Endothelial cell of umbilical vein (primary cell): ENCODE measurements at regions not wholly inside any gene's neighbourhood (a gene's known extent, or its start where the extent isn't known, plus 50 kb on each side); places are given as distances from the start of the nearest gene placed in this dataset.

Experiments used
- BruUV-seq: library from RNA; stranded (reverse); fragments of 400-500 nt; replicated peaks from 2 replicates; lab custom pipeline; 2021; lab: Mats Ljungman, UMichigan
- CTCF ChIA-PET: fragments of 300-600, 350-600 bp; sonication (Branson Sonifier 250); formaldehyde crosslinking; loops from one replicate; lab custom pipeline; 2021; ENCODE audit warnings: antibody characterized with exemption, inconsistent platforms; lab: Charles Lee
- POLR2A ChIA-PET: fragments of 300-600, 350-600 bp; sonication (Branson Sonifier 250); formaldehyde crosslinking; loops from one replicate; lab custom pipeline; 2021; ENCODE audit warnings: antibody characterized with exemption, inconsistent platforms; lab: Charles Lee
- DNase-seq: peaks from one replicate; pipeline ENCODE4 v3.0.0-alpha.2; 2011; ENCODE audit warnings: low read depth, low spot score
- FAIRE-seq: peaks from 2 replicates; lab custom pipeline; 2011; peaks lifted over from hg19 to GRCh38; lab: Jason Lieb, UNC
- H2AFZ ChIP-seq: 2 replicates; pipeline ENCODE4 v1.6.0; 2012; ENCODE audit warnings: low read depth, low read length, control low read depth, inconsistent platforms
- H3K27ac ChIP-seq: 2 replicates; pipeline ENCODE4 v1.5.1; 2011; ENCODE audit warnings: low read depth, mild to moderate bottlenecking, control low read depth, low read length, moderate library complexity; ENCODE audit not compliant: insufficient read depth
- H3K27me3 ChIP-seq, 2 experiments: 2 replicates each; pipeline versions ENCODE4 v1.6.0 to v1.6.1; 2011; ENCODE audit warnings: low read length in 2 of 2, mixed read lengths in 1 of 2; ENCODE audit not compliant: control insufficient read depth in 2 of 2, insufficient read depth in 2 of 2
- H3K36me3 ChIP-seq, 2 experiments: 2 replicates in 1 of 2; 3 replicates in 1 of 2; pipeline ENCODE4 v1.5.1; 2011; ENCODE audit warnings: low read length in 2 of 2, mild to moderate bottlenecking in 1 of 2, moderate library complexity in 1 of 2; ENCODE audit not compliant: control insufficient read depth in 2 of 2, insufficient read depth in 2 of 2; ENCODE audit errors: extremely low read depth in 1 of 2
- H3K4me1 ChIP-seq: 3 replicates; pipeline ENCODE4 v1.5.1; 2011; ENCODE audit warnings: mild to moderate bottlenecking, low read length; ENCODE audit not compliant: control insufficient read depth, insufficient read depth; ENCODE audit errors: extremely low read depth
- H3K4me2 ChIP-seq: 2 replicates; pipeline ENCODE4 v1.6.1; 2011; ENCODE audit warnings: low read length, control low read depth, mixed read lengths; ENCODE audit not compliant: insufficient read depth
- H3K4me3 ChIP-seq, 3 experiments: fragments of 200-600 bp in 1 of 3; sonication (generic), shearing (Covaris generic) in 1 of 3; replicated peaks in 1 of 3; 2 replicates each; pipeline ENCODE4 v1.5.1; 2011 to 2016; ENCODE audit warnings: control low read depth in 3 of 3, low read length in 3 of 3, mild to moderate bottlenecking in 2 of 3, inconsistent platforms in 1 of 3, low read depth in 1 of 3, moderate library complexity in 1 of 3; ENCODE audit not compliant: insufficient read depth in 1 of 3
- H3K79me2 ChIP-seq: 2 replicates; pipeline ENCODE4 v1.6.0; 2012; ENCODE audit warnings: low read length, inconsistent platforms; ENCODE audit not compliant: control insufficient read depth, insufficient read depth
- H3K9ac ChIP-seq: replicated peaks from 2 replicates; pipeline ENCODE3; 2011; ENCODE audit warnings: low read length, control low read depth; ENCODE audit not compliant: insufficient read depth; ENCODE audit errors: extremely low read depth
- H3K9me1 ChIP-seq: replicated peaks from 3 replicates; pipeline ENCODE4 v1.6.0; 2011; ENCODE audit warnings: mild to moderate bottlenecking, low read length; ENCODE audit not compliant: control insufficient read depth, insufficient read depth; ENCODE audit errors: extremely low read depth
- H3K9me3 ChIP-seq: replicated peaks from 2 replicates; pipeline ENCODE4 v1.5.1; 2012; ENCODE audit warnings: low read length, inconsistent platforms; ENCODE audit not compliant: control insufficient read depth, insufficient read depth
- H4K20me1 ChIP-seq: replicated peaks from 2 replicates; pipeline ENCODE3; 2011; ENCODE audit warnings: mild to moderate bottlenecking, low read length; ENCODE audit not compliant: control insufficient read depth, insufficient read depth; ENCODE audit errors: extremely low read depth
- EZH2 ChIP-seq: IDR thresholded peaks from 2 replicates; pipeline ENCODE4 v1.6.1; 2012; ENCODE audit warnings: borderline replicate concordance, low read depth, mild to moderate bottlenecking, moderate library complexity, low read length, inconsistent platforms; ENCODE audit not compliant: severe bottlenecking
- FOS ChIP-seq: IDR thresholded peaks from 2 replicates; pipeline ENCODE4 v1.6.1; 2011; ENCODE audit warnings: mild to moderate bottlenecking, low read length, moderate library complexity, borderline replicate concordance; ENCODE audit not compliant: insufficient read depth
- GATA2 ChIP-seq: IDR thresholded peaks from 2 replicates; pipeline ENCODE4 v1.7.0; 2011; ENCODE audit warnings: low read depth, mild to moderate bottlenecking, moderate library complexity, mixed read lengths, low read length; ENCODE audit not compliant: insufficient read length, insufficient read depth
- JUN ChIP-seq: IDR thresholded peaks from 2 replicates; pipeline ENCODE4 v1.6.1; 2011; ENCODE audit warnings: borderline replicate concordance, low read depth; ENCODE audit not compliant: insufficient read length, insufficient read depth
- MYC ChIP-seq: IDR thresholded peaks from one replicate; pipeline ENCODE4 v1.6.1; 2011; ENCODE audit warnings: mild to moderate bottlenecking, low read depth, low read length
- POLR2A ChIP-seq: IDR thresholded peaks from 2 replicates; pipeline ENCODE4 v1.6.1; 2012; ENCODE audit warnings: low read depth, mild to moderate bottlenecking, control low read depth, low read length
- POLR2AphosphoS5 ChIP-seq: IDR thresholded peaks from 2 replicates; pipeline ENCODE4 v1.6.1; 2012; ENCODE audit warnings: low read depth, mild to moderate bottlenecking, control low read depth, low read length, moderate library complexity; ENCODE audit not compliant: insufficient read depth
- dilution Hi-C: fragments of 300-500 bp; cut with MboI; formaldehyde crosslinking; loops from one replicate; pipeline ENCODE4 v1.15.0; 2019; ENCODE audit warnings: low sequenced_read_pairs; ENCODE audit not compliant: extremely low pct_ligation_motif_present
- intact Hi-C: fragments of 100-400 bp; cut with micrococcal nuclease; formaldehyde crosslinking; loops from one replicate; pipeline ENCODE4 v1.10.0; 2022
- TF ChIP-seq, protein P1 (sequence below), 2 donors: IDR thresholded peaks; 1 replicate in 1 of 2; 2 replicates in 1 of 2; pipeline ENCODE4 v1.5.1; 2011; ENCODE audit warnings: low read length in 2 of 2, mild to moderate bottlenecking in 2 of 2, moderate library complexity in 2 of 2, control low read depth in 1 of 2, inconsistent platforms in 1 of 2, low read depth in 1 of 2; ENCODE audit not compliant: insufficient read depth in 1 of 2; ENCODE audit errors: extremely low read depth in 1 of 2
- TF ChIP-seq, protein P2 (sequence below): IDR thresholded peaks from 2 replicates; pipeline ENCODE4 v1.6.1; 2011; ENCODE audit not compliant: insufficient read depth, insufficient read length

DNA sequence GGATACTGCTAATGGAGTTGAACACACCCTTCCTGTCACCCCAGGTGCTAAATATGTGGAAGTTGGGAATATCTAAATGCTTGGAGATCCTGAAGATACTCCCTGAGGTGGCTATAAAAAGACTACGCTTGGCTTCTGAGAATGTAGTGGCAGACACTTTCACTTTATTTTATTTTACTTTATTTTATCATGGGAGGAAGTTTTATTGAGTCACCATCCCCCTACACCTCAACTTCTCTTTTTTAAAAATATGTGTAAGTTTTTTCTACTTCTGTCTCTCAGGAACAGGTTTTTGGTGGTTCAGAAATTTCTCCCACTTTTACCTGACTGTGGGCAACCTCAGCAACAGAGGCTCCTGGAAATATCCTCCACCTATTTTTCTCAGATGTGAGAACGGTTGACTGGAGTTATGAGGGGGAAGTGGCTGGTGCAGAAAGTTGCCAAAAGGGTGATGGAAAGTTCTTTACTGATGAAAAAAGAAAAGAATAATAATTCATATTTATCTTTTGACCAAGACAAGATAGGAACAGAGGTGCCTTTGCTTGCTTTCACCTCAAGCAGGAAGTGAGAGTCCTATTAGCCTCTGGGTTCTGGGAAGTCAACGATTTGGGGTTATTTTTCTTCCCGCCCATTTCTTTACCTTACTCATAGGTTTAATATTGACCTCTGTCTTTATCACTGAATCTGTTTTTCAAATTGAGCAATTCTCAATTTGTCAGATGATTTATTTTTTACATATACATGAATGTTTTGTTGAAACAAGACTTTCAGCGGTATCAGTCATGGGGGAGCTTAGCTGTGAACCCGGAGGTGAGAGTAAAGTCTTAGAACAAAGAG, 103.6 kb downstream of the AHR start:
- intact Hi-C loops: loop anchor here (10.0 kb wide), 1 partner anchor 357 kb away; no protein-coding TSS in a partner anchor

More for the DNA sequence above, 103.6 kb downstream of the AHR start:
- no peaks in the 10 kb centered on the region for H3K9me1 ChIP-seq
- no peak for TF ChIP-seq GATA2
- TF ChIP-seq, protein P1, sequence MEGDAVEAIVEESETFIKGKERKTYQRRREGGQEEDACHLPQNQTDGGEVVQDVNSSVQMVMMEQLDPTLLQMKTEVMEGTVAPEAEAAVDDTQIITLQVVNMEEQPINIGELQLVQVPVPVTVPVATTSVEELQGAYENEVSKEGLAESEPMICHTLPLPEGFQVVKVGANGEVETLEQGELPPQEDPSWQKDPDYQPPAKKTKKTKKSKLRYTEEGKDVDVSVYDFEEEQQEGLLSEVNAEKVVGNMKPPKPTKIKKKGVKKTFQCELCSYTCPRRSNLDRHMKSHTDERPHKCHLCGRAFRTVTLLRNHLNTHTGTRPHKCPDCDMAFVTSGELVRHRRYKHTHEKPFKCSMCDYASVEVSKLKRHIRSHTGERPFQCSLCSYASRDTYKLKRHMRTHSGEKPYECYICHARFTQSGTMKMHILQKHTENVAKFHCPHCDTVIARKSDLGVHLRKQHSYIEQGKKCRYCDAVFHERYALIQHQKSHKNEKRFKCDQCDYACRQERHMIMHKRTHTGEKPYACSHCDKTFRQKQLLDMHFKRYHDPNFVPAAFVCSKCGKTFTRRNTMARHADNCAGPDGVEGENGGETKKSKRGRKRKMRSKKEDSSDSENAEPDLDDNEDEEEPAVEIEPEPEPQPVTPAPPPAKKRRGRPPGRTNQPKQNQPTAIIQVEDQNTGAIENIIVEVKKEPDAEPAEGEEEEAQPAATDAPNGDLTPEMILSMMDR (IDR thresholded peaks at IDR 0.05; ENCODE audit: extremely low read depth in 1 of 2, insufficient read depth in 1 of 2, low read depth in 1 of 2, low read length in 2 of 2): no peak
- TF ChIP-seq POLR2A: no peak
- no peak for TF ChIP-seq POLR2AphosphoS5
- TF ChIP-seq FOS: no peak
- TF ChIP-seq, protein P2, sequence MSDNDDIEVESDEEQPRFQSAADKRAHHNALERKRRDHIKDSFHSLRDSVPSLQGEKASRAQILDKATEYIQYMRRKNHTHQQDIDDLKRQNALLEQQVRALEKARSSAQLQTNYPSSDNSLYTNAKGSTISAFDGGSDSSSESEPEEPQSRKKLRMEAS: no peak
- TF ChIP-seq EZH2: no peak
- no peak for TF ChIP-seq MYC
- TF ChIP-seq JUN: no peak
- H3K27ac ChIP-seq: no peak overlapping the region
- H3K36me3 ChIP-seq: no peaks in the 10 kb centered on the region
- H4K20me1 ChIP-seq: no peaks in the 10 kb centered on the region
- dilution Hi-C loops: no loop called here
- ChIA-PET POLR2A (no interaction called here), CTCF (no interaction called here)
- BruUV-seq: no TSS peak
- FAIRE-seq (no peak), DNase-seq (no peak)
- no peak overlapping the region for H3K4me2 ChIP-seq
- H3K79me2 ChIP-seq: no peaks in the 10 kb centered on the region
- H3K9ac ChIP-seq: no peak overlapping the region
- H3K4me1 ChIP-seq: peaks cover 15% of the 10 kb centered on the region
- H3K27me3 ChIP-seq: no peaks in the 10 kb centered on the region
- no peaks in the 10 kb centered on the region for H3K9me3 ChIP-seq
- no peak overlapping the region for H2AFZ ChIP-seq
- no peak overlapping the region for H3K4me3 ChIP-seq
